H9 (cell line): ENCODE measurements at regions not wholly inside any gene's neighbourhood (a gene's known extent, or its start where the extent isn't known, plus 50 kb on each side); places are given as distances from the start of the nearest gene placed in this dataset.

ENCODE experiments used
- DNase-seq: peaks from one replicate; pipeline ENCODE4 v3.0.0-alpha.2; 2017
- H2AFZ ChIP-seq: one replicate; pipeline ENCODE4 v1.6.1; 2013; ENCODE audit warnings: mild to moderate bottlenecking, low read length, control low read depth, moderate library complexity
- H2AK5ac ChIP-seq: 2 replicates; pipeline ENCODE4 v1.6.1; 2013; ENCODE audit warnings: low read length, control low read depth, mixed read lengths; ENCODE audit not compliant: insufficient read length
- H2BK120ac ChIP-seq: one replicate; pipeline ENCODE4 v1.6.1; 2013; ENCODE audit warnings: low read depth, mild to moderate bottlenecking, low read length, control low read depth, inconsistent platforms; ENCODE audit not compliant: poor library complexity, severe bottlenecking
- H2BK12ac ChIP-seq: 2 replicates; pipeline ENCODE4 v1.6.1; 2013; ENCODE audit warnings: low read length, control low read depth, mixed read lengths, low read depth; ENCODE audit not compliant: insufficient read length
- H2BK15ac ChIP-seq: 2 replicates; pipeline ENCODE4 v1.6.1; 2013; ENCODE audit warnings: low read depth, low read length, control low read depth
- H2BK20ac ChIP-seq: one replicate; pipeline ENCODE4 v1.6.1; 2013; ENCODE audit warnings: low read depth, mild to moderate bottlenecking, low read length, control low read depth, inconsistent platforms; ENCODE audit not compliant: poor library complexity, severe bottlenecking
- H2BK5ac ChIP-seq: 2 replicates; pipeline ENCODE4 v1.6.1; 2013; ENCODE audit warnings: low read length, control low read depth, mixed read lengths; ENCODE audit not compliant: insufficient read length
- H3K14ac ChIP-seq: 2 replicates; pipeline ENCODE4 v1.6.1; 2013; ENCODE audit warnings: low read length, control low read depth; ENCODE audit not compliant: insufficient read depth
- H3K18ac ChIP-seq: 2 replicates; pipeline ENCODE4 v1.6.1; 2013; ENCODE audit warnings: low read depth, mild to moderate bottlenecking, mixed read lengths, low read length, control low read depth; ENCODE audit not compliant: insufficient read length
- H3K23ac ChIP-seq: 2 replicates; pipeline ENCODE4 v1.6.1; 2013; ENCODE audit warnings: low read length, control low read depth, mixed read lengths, low read depth; ENCODE audit not compliant: insufficient read length
- H3K23me2 ChIP-seq: 2 replicates; pipeline ENCODE4 v1.6.1; 2013; ENCODE audit warnings: low read depth, mild to moderate bottlenecking, mixed read lengths, low read length, control low read depth; ENCODE audit not compliant: insufficient read length, poor library complexity, severe bottlenecking
- H3K27ac ChIP-seq: 2 replicates; pipeline ENCODE4 v1.5.1; 2013; ENCODE audit warnings: low read length, control low read depth, mixed read lengths, low read depth; ENCODE audit not compliant: insufficient read length
- H3K27me3 ChIP-seq: 2 replicates; pipeline ENCODE4 v1.6.1; 2013; ENCODE audit warnings: low read length, control low read depth, inconsistent platforms; ENCODE audit not compliant: insufficient read depth
- H3K4ac ChIP-seq: 2 replicates; pipeline ENCODE4 v1.6.1; 2013; ENCODE audit warnings: low read depth, mild to moderate bottlenecking, control low read depth, inconsistent platforms, low read length, moderate library complexity
- H3K4me1 ChIP-seq: 2 replicates; pipeline ENCODE4 v1.6.1; 2013; ENCODE audit warnings: low read length, control low read depth, inconsistent platforms; ENCODE audit not compliant: insufficient read depth
- H3K4me2 ChIP-seq: 2 replicates; pipeline ENCODE4 v1.6.1; 2013; ENCODE audit warnings: low read length, control low read depth, mixed read lengths; ENCODE audit not compliant: insufficient read length, insufficient read depth
- H3K56ac ChIP-seq: 2 replicates; pipeline ENCODE4 v1.6.1; 2013; ENCODE audit warnings: low read depth, mild to moderate bottlenecking, mixed read lengths, low read length, control low read depth; ENCODE audit not compliant: insufficient read length
- H3K79me1 ChIP-seq: 2 replicates; pipeline ENCODE4 v1.6.1; 2013; ENCODE audit warnings: low read depth, mild to moderate bottlenecking, moderate library complexity, low read length, control low read depth, inconsistent platforms; ENCODE audit not compliant: insufficient read depth, poor library complexity, severe bottlenecking
- H3K79me2 ChIP-seq: 2 replicates; pipeline ENCODE4 v1.6.1; 2013; ENCODE audit warnings: low read length, control low read depth, inconsistent platforms; ENCODE audit not compliant: insufficient read depth
- H3K9ac ChIP-seq: 2 replicates; pipeline ENCODE4 v1.6.1; 2013; ENCODE audit warnings: low read length, control low read depth, mixed read lengths; ENCODE audit not compliant: insufficient read length; ENCODE audit errors: extremely low read depth
- H3K9me3 ChIP-seq: one replicate; pipeline ENCODE4 v1.6.1; 2013; ENCODE audit warnings: low read depth, low read length, inconsistent platforms; ENCODE audit not compliant: control insufficient read depth
- H3T11ph ChIP-seq: one replicate; pipeline ENCODE4 v1.6.1; 2013; ENCODE audit warnings: mild to moderate bottlenecking, low read length, control low read depth, inconsistent platforms
- H4K20me1 ChIP-seq: one replicate; pipeline ENCODE4 v1.6.1; 2013; ENCODE audit not compliant: control insufficient read depth, insufficient read length, insufficient read depth
- H4K5ac ChIP-seq: 2 replicates; pipeline ENCODE4 v1.6.1; 2013; ENCODE audit warnings: low read depth, mild to moderate bottlenecking, mixed read lengths, low read length, control low read depth; ENCODE audit not compliant: insufficient read length
- H4K8ac ChIP-seq: replicated peaks from 2 replicates; pipeline ENCODE4 v1.6.1; 2013; ENCODE audit warnings: low read length, control low read depth, mixed read lengths, low read depth; ENCODE audit not compliant: insufficient read length
- H4K91ac ChIP-seq: 2 replicates; pipeline ENCODE4 v1.6.1; 2013; ENCODE audit warnings: low read depth, mild to moderate bottlenecking, moderate library complexity, mixed read lengths, low read length, control low read depth; ENCODE audit not compliant: insufficient read length
- H3K27ac Mint-ChIP-seq, 3 experiments: 2 replicates in 2 of 3; 3 replicates in 1 of 3; pipeline ENCODE4 v1.8.0; 2020 to 2021; ENCODE audit warnings: mixed read lengths in 3 of 3, mild to moderate bottlenecking in 1 of 3, moderate library complexity in 1 of 3
- H3K27me3 Mint-ChIP-seq: 2 replicates; pipeline ENCODE4 v1.8.0; 2021; ENCODE audit warnings: low read depth, mild to moderate bottlenecking, moderate library complexity, mixed read lengths
- H3K36me3 Mint-ChIP-seq, 3 experiments: 2 replicates in 2 of 3; 3 replicates in 1 of 3; pipeline ENCODE4 v1.8.0; 2020 to 2021; ENCODE audit warnings: low read depth in 3 of 3, mixed read lengths in 3 of 3; ENCODE audit not compliant: insufficient read depth in 1 of 3
- H3K4me1 Mint-ChIP-seq, 2 experiments: 2 replicates each; pipeline ENCODE4 v1.8.0; 2020; ENCODE audit warnings: mixed read lengths in 2 of 2
- H3K4me3 Mint-ChIP-seq, 2 experiments: 2 replicates in 1 of 2; 3 replicates in 1 of 2; pipeline ENCODE4 v1.8.0; 2020 to 2021; ENCODE audit warnings: mild to moderate bottlenecking in 2 of 2, mixed read lengths in 2 of 2, moderate library complexity in 1 of 2
- H3K9me3 Mint-ChIP-seq, 2 experiments: 2 replicates in 1 of 2; 3 replicates in 1 of 2; pipeline ENCODE4 v1.8.0; 2020; ENCODE audit warnings: mild to moderate bottlenecking in 2 of 2, mixed read lengths in 2 of 2, moderate library complexity in 1 of 2
- CTCF ChIP-seq: fragments of 200-600 bp; sonication (generic); conservative IDR thresholded peaks from 3 replicates; pipeline ENCODE4 v1.8.0; 2021; ENCODE audit warnings: antibody characterized with exemption, mild to moderate bottlenecking
- WGBS: extraction: QIAGEN DNeasy Blood & Tissue Kit; methylation state at CpG from one replicate; pipeline ENCODE4 v1.1.7; 2013; ENCODE audit warnings: missing lambda C conversion rate, low lambda C conversion rate, mixed read lengths; ENCODE audit not compliant: insufficient read length; ENCODE audit errors: extremely low coverage; 5-methylcytosine and 5-hydroxymethylcytosine counted together

DNA sequence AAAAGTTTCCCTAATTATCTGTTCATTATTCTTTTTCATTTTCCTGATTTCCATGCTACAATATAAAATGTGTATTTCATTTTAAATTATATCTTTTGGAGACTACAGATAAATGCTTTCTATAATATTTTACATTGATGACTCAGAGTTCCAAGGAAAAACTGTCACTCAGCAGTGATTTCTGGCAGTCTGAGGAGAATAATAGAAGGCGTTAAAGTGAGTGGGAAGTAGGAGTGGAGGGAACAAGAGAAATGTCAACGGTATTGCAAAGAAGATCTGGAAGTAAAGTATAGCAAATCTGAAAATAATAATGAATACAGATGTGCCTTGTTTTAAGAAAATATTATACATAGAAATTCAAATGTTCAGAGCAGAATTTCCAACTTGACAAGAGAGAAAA, 293.6 kb upstream of the PITX2 start:
- H3K36me3 Mint-ChIP-seq, result no peaks in the 10 kb centered on the region
- Histone ChIP-seq H3K79me2 (no peaks in the 10 kb centered on the region), H4K20me1 (no peaks in the 10 kb centered on the region), H2BK120ac (no peak overlapping the region), H3T11ph (no peak overlapping the region), H4K8ac (no peak overlapping the region), H2BK12ac (no peak overlapping the region), H3K4me1 (no peaks in the 10 kb centered on the region), H3K4ac (no peak overlapping the region), H4K5ac (no peak overlapping the region), H4K91ac (no peak overlapping the region), H2BK15ac (no peak overlapping the region), H2BK20ac (no peak overlapping the region), H3K79me1 (no peaks in the 10 kb centered on the region), H3K23ac (no peak overlapping the region), H3K27ac (no peak overlapping the region), H3K14ac (no peak overlapping the region), H3K9me3 (no peaks in the 10 kb centered on the region), H3K9ac (no peak overlapping the region), H3K18ac (no peak overlapping the region), H2AFZ (no peak overlapping the region), H3K27me3 (no peaks in the 10 kb centered on the region), H3K56ac (no peak overlapping the region), H2BK5ac (no peak overlapping the region), H2AK5ac (no peak overlapping the region), H3K23me2 (no peaks in the 10 kb centered on the region), H3K4me2 (no peak overlapping the region)
- no peak for TF ChIP-seq CTCF
- no CpG with 5 or more reads among the region's 2 CpGs for WGBS
- no peak for DNase-seq
- H3K4me1 Mint-ChIP-seq, result no peaks in the 10 kb centered on the region
- H3K9me3 Mint-ChIP-seq, result no peaks in the 10 kb centered on the region
- no peak overlapping the region for H3K27ac Mint-ChIP-seq
- H3K4me3 Mint-ChIP-seq, result no peak overlapping the region
- no peaks in the 10 kb centered on the region for H3K27me3 Mint-ChIP-seq
